HG02852 (cell line): ENCODE measurements at regions not wholly inside any gene's neighbourhood (a gene's known extent, or its start where the extent isn't known, plus 50 kb on each side); places are given as distances from the start of the nearest gene placed in this dataset.

Source experiments
- ATAC-seq: cut with Tn5 transposase; IDR thresholded peaks from one replicate; pipeline ENCODE4 v1.9.1; 2021; ENCODE audit warnings: mild to moderate bottlenecking, moderate library complexity; ENCODE audit not compliant: unreplicated experiment

- ATAC-seq = no peak
Observed at GRCh38 chr22:25390297-25391240, 171.1 kb downstream of the CRYBB2 start.

GRCh38 chr22:25392584-25392983 lies 171.9 kb upstream of the GRK3 start:
- no peak for ATAC-seq

- ATAC-seq = no peak
Observed at GRCh38 chr22:25393121-25393805, 171.2 kb upstream of the GRK3 start.

GRCh38 chr22:25395468-25395867 lies 169.0 kb upstream of the GRK3 start:
- no peak for ATAC-seq

- no peak for ATAC-seq
Observed at GRCh38 chr22:25395915-25396314, 168.6 kb upstream of the GRK3 start.

- ATAC-seq = no peak
Observed at GRCh38 chr22:25396615-25397200, 167.8 kb upstream of the GRK3 start.

- no peak for ATAC-seq
Observed at GRCh38 chr22:25397616-25398015, 166.9 kb upstream of the GRK3 start.

GRCh38 chr22:25398591-25399062 lies 165.8 kb upstream of the GRK3 start:
- peak; percentile 72 for ATAC-seq

GRCh38 chr22:25399649-25400151 lies 164.8 kb upstream of the GRK3 start:
- no peak for ATAC-seq

GRCh38 chr22:25402160-25402500 lies 162.3 kb upstream of the GRK3 start:
- no peak for ATAC-seq

- no peak for ATAC-seq
Observed at GRCh38 chr22:25402501-25403283, 161.8 kb upstream of the GRK3 start.

GRCh38 chr22:25403284-25403810 lies 161.1 kb upstream of the GRK3 start:
- no peak for ATAC-seq

GRCh38 chr22:25403811-25404471 lies 160.5 kb upstream of the GRK3 start:
- ATAC-seq = no peak

GRCh38 chr22:25404556-25404927 lies 159.9 kb upstream of the GRK3 start:
- ATAC-seq = no peak

- peak; percentile 54 for ATAC-seq
Observed at GRCh38 chr22:25404928-25405816, 159.3 kb upstream of the GRK3 start.

- ATAC-seq = no peak
Observed at GRCh38 chr22:25405841-25406509, 158.5 kb upstream of the GRK3 start.

- ATAC-seq = no peak
Observed at GRCh38 chr22:25406510-25407210, 157.8 kb upstream of the GRK3 start.
